ENCODE measurements at regions not wholly inside any gene's neighbourhood (a gene's known extent, or its start where the extent isn't known, plus 50 kb on each side); places are given as distances from the start of the nearest gene placed in this dataset.

GRCh38 chr4:111546881-111547280 lies 598.4 kb upstream of the FAM241A start:
- H3K9ac ChIP-seq (ENCODE audit: insufficient read length) = no peak overlapping the region
- no peak overlapping the region for H3K4me3 ChIP-seq
- DNase-seq (ENCODE audit: low read depth, low spot score) = no peak
- H3K9me3 ChIP-seq (ENCODE audit: low read depth, low read length) = no peaks in the 10 kb centered on the region
- TF ChIP-seq POLR2AphosphoS5 (IDR thresholded peaks at IDR 0.05; ENCODE audit: borderline replicate concordance, low read depth, low read length) (no peak), EZH2 (IDR thresholded peaks at IDR 0.05) (no peak), FOXP2 (optimal IDR thresholded peaks at IDR 0.05; ENCODE audit: control extremely low read depth, extremely low read length, insufficient read depth) (no peak)
- H3K36me3 ChIP-seq (ENCODE audit: insufficient read depth, low read length) = no peaks in the 10 kb centered on the region
- no peak overlapping the region for H3K27ac ChIP-seq

GRCh38 chr4:111556141-111556781 lies 589.0 kb upstream of the FAM241A start:
- no peaks in the 10 kb centered on the region for H3K36me3 ChIP-seq (ENCODE audit: insufficient read depth, low read length)
- no peaks in the 10 kb centered on the region for H3K9me3 ChIP-seq (ENCODE audit: low read depth, low read length)
- no peak overlapping the region for H3K9ac ChIP-seq (ENCODE audit: insufficient read length)
- no peak for DNase-seq (ENCODE audit: low read depth, low spot score)
- H3K4me3 ChIP-seq = no peak overlapping the region
- H3K27ac ChIP-seq = no peak overlapping the region
- no peak for TF ChIP-seq FOXP2 (optimal IDR thresholded peaks at IDR 0.05; ENCODE audit: control extremely low read depth, extremely low read length, insufficient read depth)

GRCh38 chr4:111556851-111557250 lies 588.4 kb upstream of the FAM241A start:
- Histone ChIP-seq H3K9ac (ENCODE audit: insufficient read length) (no peak overlapping the region), H3K36me3 (ENCODE audit: insufficient read depth, low read length) (no peaks in the 10 kb centered on the region), H3K27ac (no peak overlapping the region), H3K9me3 (ENCODE audit: low read depth, low read length) (no peaks in the 10 kb centered on the region), H3K4me3 (no peak overlapping the region)
- DNase-seq (ENCODE audit: low read depth, low spot score) = no peak
- TF ChIP-seq POLR2AphosphoS5 (IDR thresholded peaks at IDR 0.05; ENCODE audit: borderline replicate concordance, low read depth, low read length) = no peak
- TF ChIP-seq FOXP2 (optimal IDR thresholded peaks at IDR 0.05; ENCODE audit: control extremely low read depth, extremely low read length, insufficient read depth) = no peak
- TF ChIP-seq EZH2 (IDR thresholded peaks at IDR 0.05) = no peak

GRCh38 chr4:111562826-111563225 lies 582.4 kb upstream of the FAM241A start:
- no peak overlapping the region for H3K27ac ChIP-seq
- no peak overlapping the region for H3K4me3 ChIP-seq
- DNase-seq (ENCODE audit: low read depth, low spot score) = no peak
- no peaks in the 10 kb centered on the region for H3K9me3 ChIP-seq (ENCODE audit: low read depth, low read length)
- TF ChIP-seq POLR2AphosphoS5 (IDR thresholded peaks at IDR 0.05; ENCODE audit: borderline replicate concordance, low read depth, low read length) (no peak), EZH2 (IDR thresholded peaks at IDR 0.05) (no peak), FOXP2 (optimal IDR thresholded peaks at IDR 0.05; ENCODE audit: control extremely low read depth, extremely low read length, insufficient read depth) (no peak)
- H3K9ac ChIP-seq (ENCODE audit: insufficient read length) = no peak overlapping the region
- H3K36me3 ChIP-seq (ENCODE audit: insufficient read depth, low read length) = no peaks in the 10 kb centered on the region

GRCh38 chr4:111572470-111572869 lies 572.8 kb upstream of the FAM241A start:
- no peaks in the 10 kb centered on the region for H3K36me3 ChIP-seq (ENCODE audit: insufficient read depth, low read length)
- no peaks in the 10 kb centered on the region for H3K9me3 ChIP-seq (ENCODE audit: low read depth, low read length)
- no peak overlapping the region for H3K4me3 ChIP-seq
- H3K27ac ChIP-seq = no peak overlapping the region
- no peak overlapping the region for H3K9ac ChIP-seq (ENCODE audit: insufficient read length)
- no peak for DNase-seq (ENCODE audit: low read depth, low spot score)
- TF ChIP-seq FOXP2 (optimal IDR thresholded peaks at IDR 0.05; ENCODE audit: control extremely low read depth, extremely low read length, insufficient read depth) (no peak), POLR2AphosphoS5 (IDR thresholded peaks at IDR 0.05; ENCODE audit: borderline replicate concordance, low read depth, low read length) (no peak), EZH2 (IDR thresholded peaks at IDR 0.05) (no peak)

GRCh38 chr4:111573386-111573785 lies 571.9 kb upstream of the FAM241A start:
- no peak overlapping the region for H3K4me3 ChIP-seq
- H3K9ac ChIP-seq (ENCODE audit: insufficient read length) = peak overlapping the region; percentile 8
- DNase-seq (ENCODE audit: low read depth, low spot score) = no peak
- H3K9me3 ChIP-seq (ENCODE audit: low read depth, low read length) = no peaks in the 10 kb centered on the region
- no peaks in the 10 kb centered on the region for H3K36me3 ChIP-seq (ENCODE audit: insufficient read depth, low read length)
- TF ChIP-seq FOXP2 (optimal IDR thresholded peaks at IDR 0.05; ENCODE audit: control extremely low read depth, extremely low read length, insufficient read depth) = no peak
- no peak for TF ChIP-seq EZH2 (IDR thresholded peaks at IDR 0.05)
- TF ChIP-seq POLR2AphosphoS5 (IDR thresholded peaks at IDR 0.05; ENCODE audit: borderline replicate concordance, low read depth, low read length) = no peak
- 0 out of 2 replicates have a peak overlapping the region, but pooled peaks have one; percentile 4 for H3K27ac ChIP-seq

GRCh38 chr4:111579767-111580166 lies 565.5 kb upstream of the FAM241A start:
- TF ChIP-seq POLR2AphosphoS5 (IDR thresholded peaks at IDR 0.05; ENCODE audit: borderline replicate concordance, low read depth, low read length) = no peak
- no peak for TF ChIP-seq FOXP2 (optimal IDR thresholded peaks at IDR 0.05; ENCODE audit: control extremely low read depth, extremely low read length, insufficient read depth)
- no peak for TF ChIP-seq EZH2 (IDR thresholded peaks at IDR 0.05)
- Histone ChIP-seq H3K9me3 (ENCODE audit: low read depth, low read length) (no peaks in the 10 kb centered on the region), H3K27ac (no peak overlapping the region), H3K9ac (ENCODE audit: insufficient read length) (no peak overlapping the region), H3K36me3 (ENCODE audit: insufficient read depth, low read length) (no peaks in the 10 kb centered on the region), H3K4me3 (no peak overlapping the region)
- no peak for DNase-seq (ENCODE audit: low read depth, low spot score)

GRCh38 chr4:111595456-111595855 lies 549.8 kb upstream of the FAM241A start:
- DNase-seq (ENCODE audit: low read depth, low spot score) = no peak
- H3K4me3 ChIP-seq = no peak overlapping the region
- H3K9me3 ChIP-seq (ENCODE audit: low read depth, low read length) = no peaks in the 10 kb centered on the region
- no peaks in the 10 kb centered on the region for H3K36me3 ChIP-seq (ENCODE audit: insufficient read depth, low read length)
- H3K9ac ChIP-seq (ENCODE audit: insufficient read length) = no peak overlapping the region
- no peak for TF ChIP-seq EZH2 (IDR thresholded peaks at IDR 0.05)
- TF ChIP-seq POLR2AphosphoS5 (IDR thresholded peaks at IDR 0.05; ENCODE audit: borderline replicate concordance, low read depth, low read length) = no peak
- no peak for TF ChIP-seq FOXP2 (optimal IDR thresholded peaks at IDR 0.05; ENCODE audit: control extremely low read depth, extremely low read length, insufficient read depth)
- H3K27ac ChIP-seq = no peak overlapping the region

GRCh38 chr4:111596491-111596890 lies 548.8 kb upstream of the FAM241A start:
- no peak overlapping the region for H3K4me3 ChIP-seq
- H3K9ac ChIP-seq (ENCODE audit: insufficient read length) = no peak overlapping the region
- TF ChIP-seq POLR2AphosphoS5 (IDR thresholded peaks at IDR 0.05; ENCODE audit: borderline replicate concordance, low read depth, low read length) (no peak), FOXP2 (optimal IDR thresholded peaks at IDR 0.05; ENCODE audit: control extremely low read depth, extremely low read length, insufficient read depth) (no peak), EZH2 (IDR thresholded peaks at IDR 0.05) (no peak)
- H3K9me3 ChIP-seq (ENCODE audit: low read depth, low read length) = no peaks in the 10 kb centered on the region
- H3K27ac ChIP-seq = no peak overlapping the region
- no peak for DNase-seq (ENCODE audit: low read depth, low spot score)
- no peaks in the 10 kb centered on the region for H3K36me3 ChIP-seq (ENCODE audit: insufficient read depth, low read length)

All from SK-N-MC (cell line).